Fibroblast of the aortic adventitia (primary cell): ENCODE measurements at regions not wholly inside any gene's neighbourhood (a gene's known extent, or its start where the extent isn't known, plus 50 kb on each side); places are given as distances from the start of the nearest gene placed in this dataset.

Experiments used
- DNase-seq: peaks from one replicate; pipeline ENCODE4 v3.0.0-alpha.2; 2010; ENCODE audit warnings: low read depth
- H3K4me3 ChIP-seq: 2 replicates; pipeline ENCODE4 v1.5.1; 2011; ENCODE audit warnings: low read depth, mild to moderate bottlenecking, control low read depth, low read length, moderate library complexity
- CTCF ChIP-seq: IDR thresholded peaks from 2 replicates; pipeline ENCODE4 v1.5.1; 2011; ENCODE audit warnings: mild to moderate bottlenecking, low read length, control low read depth, inconsistent platforms; ENCODE audit not compliant: insufficient read depth

- DNase-seq, result no peak
- no peak for TF ChIP-seq CTCF
Measured at GRCh38 chr1:58430421-58431275, 115.9 kb downstream of the OMA1 start.

GRCh38 chr1:58426918-58427317, 119.6 kb downstream of the OMA1 start:
- DNase-seq, result no peak
- H3K4me3 ChIP-seq, result no peak overlapping the region
- TF ChIP-seq CTCF, result no peak

More at GRCh38 chr1:58430421-58431275, 115.9 kb downstream of the OMA1 start:
- H3K4me3 ChIP-seq, result no peak overlapping the region

- no peak for TF ChIP-seq CTCF
- DNase-seq, result no peak
Measured at GRCh38 chr1:58422436-58422835, 124.1 kb downstream of the OMA1 start.

GRCh38 chr1:58418283-58419228, 128.0 kb downstream of the OMA1 start:
- no peak for DNase-seq
- no peak overlapping the region for H3K4me3 ChIP-seq
- TF ChIP-seq CTCF, result no peak

More at GRCh38 chr1:58422436-58422835, 124.1 kb downstream of the OMA1 start:
- H3K4me3 ChIP-seq, result no peak overlapping the region

DNA sequence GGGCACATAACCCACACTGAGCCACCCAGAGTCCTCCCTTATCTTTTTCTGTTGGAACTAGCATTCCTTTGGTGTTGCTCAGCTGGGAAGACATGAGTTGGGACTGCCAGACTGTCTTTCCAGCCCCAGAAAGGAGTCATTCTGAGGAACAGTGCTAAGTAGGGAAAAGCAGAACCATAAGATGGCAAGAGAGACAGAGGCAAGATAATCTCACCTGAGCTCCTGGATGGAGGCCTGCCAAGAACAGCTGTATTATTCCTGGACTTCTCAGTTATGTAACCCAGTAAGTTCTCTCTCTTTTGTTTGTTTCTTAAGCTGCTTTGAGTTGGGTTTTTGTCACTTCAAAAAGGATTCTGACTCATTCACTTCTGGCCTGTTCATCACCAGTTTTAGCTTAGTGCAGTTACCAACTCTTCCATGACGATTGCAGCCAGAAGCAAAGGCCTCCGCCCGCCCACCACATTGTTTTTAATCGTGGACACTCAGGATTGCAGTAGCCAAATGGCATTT, 134.4 kb downstream of the OMA1 start:
- no peak for TF ChIP-seq CTCF
- no peak overlapping the region for H3K4me3 ChIP-seq
- DNase-seq, result peak; percentile 57

- TF ChIP-seq CTCF, result no peak
- H3K4me3 ChIP-seq, result no peak overlapping the region
- DNase-seq, result peak; percentile 22
Measured at GRCh38 chr1:58409890-58410289, 136.6 kb downstream of the OMA1 start.
